ENCODE measurements at regions not wholly inside any gene's neighbourhood (a gene's known extent, or its start where the extent isn't known, plus 50 kb on each side); places are given as distances from the start of the nearest gene placed in this dataset.

GRCh38 chr4:29521281-29521680 lies 1198.9 kb upstream of the PCDH7 start:
- no peak for TF ChIP-seq EZH2 (IDR thresholded peaks at IDR 0.05; ENCODE audit: borderline replicate concordance, insufficient read depth, low read length, poor library complexity, severe bottlenecking)
- TF ChIP-seq TAF1 (IDR thresholded peaks at IDR 0.05; ENCODE audit: low read depth) = no peak
- no peak for TF ChIP-seq EP300 (conservative IDR thresholded peaks at IDR 0.05; ENCODE audit: poor library complexity, severe bottlenecking)
- no peak for TF ChIP-seq RAD21 (conservative IDR thresholded peaks at IDR 0.05)
- TF ChIP-seq REST (IDR thresholded peaks at IDR 0.05; ENCODE audit: borderline replicate concordance) = no peak
- TF ChIP-seq SMC3 (conservative IDR thresholded peaks at IDR 0.05; ENCODE audit: poor library complexity) = no peak
- TF ChIP-seq MXI1 (conservative IDR thresholded peaks at IDR 0.05; ENCODE audit: poor library complexity, severe bottlenecking) = no peak
- TF ChIP-seq CTCF (IDR thresholded peaks at IDR 0.05; ENCODE audit: poor library complexity, severe bottlenecking) = no peak
- no peak for TF ChIP-seq POLR2AphosphoS5 (IDR thresholded peaks at IDR 0.05)
- no peaks in the 10 kb centered on the region for H3K79me2 ChIP-seq (replicated peaks; ENCODE audit: insufficient read depth, low read length)
- no peaks in the 10 kb centered on the region for H3K36me3 ChIP-seq (ENCODE audit: insufficient read depth, low read length)
- H3K27ac ChIP-seq (ENCODE audit: low read length) = no peak overlapping the region
- H3K9me3 ChIP-seq (ENCODE audit: low read length) = no peaks in the 10 kb centered on the region
- no peaks in the 10 kb centered on the region for H4K20me1 ChIP-seq (ENCODE audit: insufficient read depth)
- H3K4me2 ChIP-seq (ENCODE audit: low read length) = no peak overlapping the region
- no peak overlapping the region for H3K4me3 ChIP-seq (ENCODE audit: low read length)
- no peaks in the 10 kb centered on the region for H3F3A ChIP-seq (ENCODE audit: insufficient read depth, low read length, poor library complexity, severe bottlenecking)
- no peaks in the 10 kb centered on the region for H3K9me2 ChIP-seq (ENCODE audit: insufficient read depth, low read length)
- no peak overlapping the region for H2AFZ ChIP-seq (ENCODE audit: low read depth, low read length)
- no peak overlapping the region for H3K9ac ChIP-seq (ENCODE audit: low read length)
- H3K27me3 ChIP-seq (ENCODE audit: insufficient read depth, low read depth, low read length) = no peaks in the 10 kb centered on the region

- Histone ChIP-seq H3K9me2 (ENCODE audit: insufficient read depth, low read length) (no peaks in the 10 kb centered on the region), H3K27ac (ENCODE audit: low read length) (no peak overlapping the region), H3K79me2 (replicated peaks; ENCODE audit: insufficient read depth, low read length) (no peaks in the 10 kb centered on the region), H3K4me3 (ENCODE audit: low read length) (no peak overlapping the region), H3F3A (ENCODE audit: insufficient read depth, low read length, poor library complexity, severe bottlenecking) (no peaks in the 10 kb centered on the region), H3K9ac (ENCODE audit: low read length) (no peak overlapping the region), H3K27me3 (ENCODE audit: insufficient read depth, low read depth, low read length) (no peaks in the 10 kb centered on the region), H3K4me2 (ENCODE audit: low read length) (no peak overlapping the region), H2AFZ (ENCODE audit: low read depth, low read length) (no peak overlapping the region), H4K20me1 (ENCODE audit: insufficient read depth) (no peaks in the 10 kb centered on the region), H3K36me3 (ENCODE audit: insufficient read depth, low read length) (no peaks in the 10 kb centered on the region), H3K9me3 (ENCODE audit: low read length) (no peaks in the 10 kb centered on the region)
- TF ChIP-seq EZH2 (IDR thresholded peaks at IDR 0.05; ENCODE audit: borderline replicate concordance, insufficient read depth, low read length, poor library complexity, severe bottlenecking) (no peak), RAD21 (conservative IDR thresholded peaks at IDR 0.05) (no peak), TAF1 (IDR thresholded peaks at IDR 0.05; ENCODE audit: low read depth) (no peak), MXI1 (conservative IDR thresholded peaks at IDR 0.05; ENCODE audit: poor library complexity, severe bottlenecking) (no peak), POLR2AphosphoS5 (IDR thresholded peaks at IDR 0.05) (no peak)
Observed at GRCh38 chr4:29536745-29537144, 1183.4 kb upstream of the PCDH7 start.

All from neural cell (in vitro differentiated cells).